Liver (tissue), 7 donors: ENCODE measurements at regions not wholly inside any gene's neighbourhood (a gene's known extent, or its start where the extent isn't known, plus 50 kb on each side); places are given as distances from the start of the nearest gene placed in this dataset.

Experiments
- DNase-seq: peaks from one replicate; pipeline ENCODE4 v3.0.0-alpha.2; 2017; ENCODE audit warnings: low spot score
- H3K27ac ChIP-seq, 2 donors: one replicate each; pipeline ENCODE4 v1.7.0; 2013; ENCODE audit warnings: inconsistent platforms in 2 of 2, low read length in 2 of 2, control low read depth in 1 of 2, low read depth in 1 of 2, mild to moderate bottlenecking in 1 of 2
- H3K27me3 ChIP-seq, 4 donors: one replicate each; pipeline versions ENCODE4 v1.6.1 to v1.7.0; 2013; ENCODE audit warnings: low read length in 3 of 4, inconsistent platforms in 1 of 4, mild to moderate bottlenecking in 1 of 4, moderate library complexity in 1 of 4; ENCODE audit not compliant: control insufficient read depth in 4 of 4, insufficient read depth in 4 of 4
- H3K36me3 ChIP-seq, 4 donors: one replicate each; pipeline versions ENCODE4 v1.6.1 to v1.7.0; 2013; ENCODE audit warnings: low read length in 3 of 4, mild to moderate bottlenecking in 3 of 4, low read depth in 1 of 4, moderate library complexity in 1 of 4; ENCODE audit not compliant: control insufficient read depth in 4 of 4, insufficient read depth in 3 of 4
- H3K4me1 ChIP-seq, 4 donors: one replicate each; pipeline versions ENCODE4 v1.6.1 to v1.7.0; 2013; ENCODE audit warnings: low read length in 3 of 4, mild to moderate bottlenecking in 3 of 4, moderate library complexity in 1 of 4; ENCODE audit not compliant: control insufficient read depth in 4 of 4, insufficient read depth in 4 of 4
- H3K4me3 ChIP-seq, 3 donors: one replicate each; pipeline versions ENCODE4 v1.6.1 to v1.7.0; 2013; ENCODE audit warnings: low read length in 3 of 3, control low read depth in 1 of 3, low read depth in 1 of 3, mild to moderate bottlenecking in 1 of 3
- H3K9ac ChIP-seq, 2 donors: one replicate each; pipeline ENCODE4 v1.7.0; 2013; ENCODE audit warnings: low read length in 2 of 2, mild to moderate bottlenecking in 2 of 2, moderate library complexity in 2 of 2, control low read depth in 1 of 2, low read depth in 1 of 2
- H3K9me3 ChIP-seq, 4 donors: one replicate each; pipeline versions ENCODE4 v1.6.1 to v1.7.0; 2013; ENCODE audit warnings: low read length in 3 of 4; ENCODE audit not compliant: control insufficient read depth in 4 of 4
- EGR1 ChIP-seq, 2 donors: IDR thresholded peaks; 2 replicates each; pipeline ENCODE4 v1.6.1; 2016 to 2018; ENCODE audit warnings: antibody characterized with exemption in 2 of 2, low read depth in 2 of 2
- FOXA1 ChIP-seq: IDR thresholded peaks from 2 replicates; pipeline ENCODE4 v1.6.1; 2016; ENCODE audit warnings: antibody characterized with exemption
- GABPA ChIP-seq, 2 donors: IDR thresholded peaks in 1 of 2; conservative IDR thresholded peaks in 1 of 2; 2 replicates each; pipeline ENCODE4 v1.6.1; 2016; ENCODE audit warnings: antibody characterized with exemption in 2 of 2, mild to moderate bottlenecking in 1 of 2, moderate library complexity in 1 of 2
- HNF4A ChIP-seq, 2 donors: conservative IDR thresholded peaks; 2 replicates each; pipeline ENCODE4 v1.6.1; 2016; ENCODE audit warnings: antibody characterized with exemption in 2 of 2, mild to moderate bottlenecking in 2 of 2
- JUND ChIP-seq, 2 donors: IDR thresholded peaks; 2 replicates each; pipeline ENCODE4 v1.6.1; 2016; ENCODE audit warnings: antibody characterized with exemption in 2 of 2
- NR2F2 ChIP-seq: IDR thresholded peaks from 2 replicates; pipeline ENCODE4 v1.6.1; 2016; ENCODE audit warnings: antibody characterized with exemption
- SP1 ChIP-seq: IDR thresholded peaks from 2 replicates; pipeline ENCODE4 v1.6.1; 2018; ENCODE audit warnings: antibody characterized with exemption, mild to moderate bottlenecking
- WGBS: extraction: QIAGEN DNeasy Blood & Tissue Kit; methylation state at CpG from one replicate; pipeline ENCODE4 v1.1.7; 2013; 5-methylcytosine and 5-hydroxymethylcytosine counted together
- TF ChIP-seq, protein P1 (sequence below): IDR thresholded peaks from 2 replicates; pipeline ENCODE4 v1.6.1; 2016; ENCODE audit warnings: antibody characterized with exemption
- TF ChIP-seq, protein P2 (sequence below): IDR thresholded peaks from 2 replicates; pipeline ENCODE4 v1.6.1; 2016; ENCODE audit warnings: antibody characterized with exemption
- TF ChIP-seq, protein P3 (sequence below): IDR thresholded peaks from 2 replicates; pipeline ENCODE4 v1.6.1; 2016; ENCODE audit warnings: antibody characterized with exemption, mild to moderate bottlenecking
- donor health status: healthy.
- donor health status: healthy.
- donor health status: healthy.
- donor health status: healthy.

DNA sequence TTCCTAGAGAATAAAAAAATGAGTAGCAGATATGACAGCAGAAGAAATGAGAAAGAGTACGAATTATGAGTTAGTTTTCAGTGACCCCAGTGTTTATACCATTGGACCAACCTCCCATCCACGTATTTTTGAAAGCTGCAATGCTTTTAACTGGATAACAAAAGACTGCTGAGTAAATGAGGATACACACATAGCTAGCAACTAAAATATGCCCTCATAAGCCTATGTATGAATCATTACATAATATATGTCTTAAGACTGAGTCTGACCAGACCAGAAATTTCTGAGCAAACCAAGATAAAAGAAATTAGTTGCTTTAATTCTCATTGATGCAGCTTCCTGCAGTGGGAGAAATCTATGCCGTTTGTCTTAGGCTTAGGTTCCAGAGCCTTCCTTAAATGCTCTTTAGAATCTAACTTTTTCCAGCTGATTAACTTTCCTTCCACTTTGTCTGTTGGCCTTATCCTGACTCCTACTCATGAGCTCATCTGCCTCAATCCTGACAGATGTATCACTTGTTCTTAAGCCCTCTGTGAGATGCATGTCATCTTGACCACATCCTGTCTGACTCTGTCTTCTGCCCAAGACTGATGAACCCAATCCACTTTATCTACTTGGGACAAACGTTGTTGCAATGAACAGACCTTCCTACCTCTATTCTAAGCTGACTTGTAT is 301.4 kb upstream of the AADAT start:
- no peak overlapping the region for H3K27ac ChIP-seq
- H3K9me3 ChIP-seq = no peaks in the 10 kb centered on the region
- no peak overlapping the region for H3K4me3 ChIP-seq
- H3K9ac ChIP-seq = no peak overlapping the region
- TF ChIP-seq JUND (IDR thresholded peaks at IDR 0.05) = no peak
- TF ChIP-seq, protein P1, sequence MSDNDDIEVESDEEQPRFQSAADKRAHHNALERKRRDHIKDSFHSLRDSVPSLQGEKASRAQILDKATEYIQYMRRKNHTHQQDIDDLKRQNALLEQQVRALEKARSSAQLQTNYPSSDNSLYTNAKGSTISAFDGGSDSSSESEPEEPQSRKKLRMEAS = no peak
- TF ChIP-seq NR2F2 = no peak
- TF ChIP-seq, protein P2, sequence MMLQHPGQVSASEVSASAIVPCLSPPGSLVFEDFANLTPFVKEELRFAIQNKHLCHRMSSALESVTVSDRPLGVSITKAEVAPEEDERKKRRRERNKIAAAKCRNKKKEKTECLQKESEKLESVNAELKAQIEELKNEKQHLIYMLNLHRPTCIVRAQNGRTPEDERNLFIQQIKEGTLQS = no peak
- TF ChIP-seq, protein P3, sequence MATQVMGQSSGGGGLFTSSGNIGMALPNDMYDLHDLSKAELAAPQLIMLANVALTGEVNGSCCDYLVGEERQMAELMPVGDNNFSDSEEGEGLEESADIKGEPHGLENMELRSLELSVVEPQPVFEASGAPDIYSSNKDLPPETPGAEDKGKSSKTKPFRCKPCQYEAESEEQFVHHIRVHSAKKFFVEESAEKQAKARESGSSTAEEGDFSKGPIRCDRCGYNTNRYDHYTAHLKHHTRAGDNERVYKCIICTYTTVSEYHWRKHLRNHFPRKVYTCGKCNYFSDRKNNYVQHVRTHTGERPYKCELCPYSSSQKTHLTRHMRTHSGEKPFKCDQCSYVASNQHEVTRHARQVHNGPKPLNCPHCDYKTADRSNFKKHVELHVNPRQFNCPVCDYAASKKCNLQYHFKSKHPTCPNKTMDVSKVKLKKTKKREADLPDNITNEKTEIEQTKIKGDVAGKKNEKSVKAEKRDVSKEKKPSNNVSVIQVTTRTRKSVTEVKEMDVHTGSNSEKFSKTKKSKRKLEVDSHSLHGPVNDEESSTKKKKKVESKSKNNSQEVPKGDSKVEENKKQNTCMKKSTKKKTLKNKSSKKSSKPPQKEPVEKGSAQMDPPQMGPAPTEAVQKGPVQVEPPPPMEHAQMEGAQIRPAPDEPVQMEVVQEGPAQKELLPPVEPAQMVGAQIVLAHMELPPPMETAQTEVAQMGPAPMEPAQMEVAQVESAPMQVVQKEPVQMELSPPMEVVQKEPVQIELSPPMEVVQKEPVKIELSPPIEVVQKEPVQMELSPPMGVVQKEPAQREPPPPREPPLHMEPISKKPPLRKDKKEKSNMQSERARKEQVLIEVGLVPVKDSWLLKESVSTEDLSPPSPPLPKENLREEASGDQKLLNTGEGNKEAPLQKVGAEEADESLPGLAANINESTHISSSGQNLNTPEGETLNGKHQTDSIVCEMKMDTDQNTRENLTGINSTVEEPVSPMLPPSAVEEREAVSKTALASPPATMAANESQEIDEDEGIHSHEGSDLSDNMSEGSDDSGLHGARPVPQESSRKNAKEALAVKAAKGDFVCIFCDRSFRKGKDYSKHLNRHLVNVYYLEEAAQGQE = no peak
- TF ChIP-seq EGR1 (IDR thresholded peaks at IDR 0.05; ENCODE audit: low read depth in 2 of 2) = no peak
- no peak for TF ChIP-seq FOXA1
- TF ChIP-seq SP1 = no peak
- no peaks in the 10 kb centered on the region for H3K4me1 ChIP-seq
- WGBS = 42% methylated on average over 4 of the region's 4 CpGs
- no peak for DNase-seq
- H3K27me3 ChIP-seq = peaks cover 0 to 3% (median 0%) of the 10 kb centered on the region in 4 donors
- H3K36me3 ChIP-seq = no peaks in the 10 kb centered on the region

DNA sequence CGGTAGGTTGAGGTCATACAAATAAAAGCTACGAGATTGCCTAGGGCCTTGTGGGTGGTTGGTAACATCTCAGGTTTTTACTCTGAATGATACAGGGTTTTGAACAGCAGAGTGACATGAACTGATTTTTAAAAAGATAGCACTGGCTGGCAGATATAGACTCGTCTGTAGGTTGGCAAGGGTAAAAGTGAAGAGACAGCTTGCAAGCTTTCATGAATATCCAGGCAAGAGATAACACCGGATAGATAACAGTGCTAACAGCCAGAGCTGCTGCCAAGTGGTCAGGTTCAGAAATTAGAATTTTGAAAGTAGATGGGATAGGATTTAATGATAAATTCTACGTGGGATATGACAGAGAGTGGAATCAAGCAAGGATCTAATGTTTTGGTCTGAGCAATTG is 299.7 kb upstream of the AADAT start:
- H3K4me1 ChIP-seq = no peaks in the 10 kb centered on the region
- no peaks in the 10 kb centered on the region for H3K36me3 ChIP-seq
- no peak overlapping the region for H3K27ac ChIP-seq
- peaks cover 0 to 3% (median 0%) of the 10 kb centered on the region in 4 donors for H3K27me3 ChIP-seq
- no peak overlapping the region for H3K9ac ChIP-seq
- no peak overlapping the region for H3K4me3 ChIP-seq
- 45% methylated on average over 5 of the region's 5 CpGs for WGBS
- no peaks in the 10 kb centered on the region for H3K9me3 ChIP-seq
- TF ChIP-seq GABPA (IDR thresholded peaks at IDR 0.05 in 1 of 2, conservative IDR thresholded peaks at IDR 0.05 in 1 of 2) = no peak
- DNase-seq = no peak

DNA sequence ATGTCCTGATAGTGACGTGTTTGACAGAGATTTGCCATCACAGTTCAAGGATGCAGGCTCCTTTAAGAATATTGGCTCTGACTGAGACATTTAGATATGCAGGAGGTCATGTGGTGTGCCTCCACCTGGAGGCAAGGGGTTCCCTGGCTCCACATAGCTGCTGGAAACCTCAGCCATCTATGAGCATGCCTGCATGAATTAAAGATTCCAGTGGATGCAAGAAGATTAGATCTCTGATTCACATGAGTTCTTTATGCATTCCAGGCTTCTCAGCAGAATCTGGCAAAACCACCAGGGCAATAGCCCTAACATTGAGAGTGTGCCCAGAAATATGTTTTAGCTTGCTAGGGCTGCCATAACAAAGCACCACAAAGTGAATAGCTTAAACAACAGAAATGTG is 298.5 kb upstream of the AADAT start:
- H3K4me3 ChIP-seq = no peak overlapping the region
- no peaks in the 10 kb centered on the region for H3K4me1 ChIP-seq
- no peaks in the 10 kb centered on the region for H3K9me3 ChIP-seq
- no peak for TF ChIP-seq HNF4A (conservative IDR thresholded peaks at IDR 0.05)
- peaks cover 0 to 3% (median 0%) of the 10 kb centered on the region in 4 donors for H3K27me3 ChIP-seq
- no peak overlapping the region for H3K9ac ChIP-seq
- no peak for DNase-seq
- H3K27ac ChIP-seq = no peak overlapping the region
- H3K36me3 ChIP-seq = no peaks in the 10 kb centered on the region
- 49% methylated on average over 1 of the region's 1 CpG for WGBS
